PFSK-1 (cell line): ENCODE measurements at regions not wholly inside any gene's neighbourhood (a gene's known extent, or its start where the extent isn't known, plus 50 kb on each side); places are given as distances from the start of the nearest gene placed in this dataset.

Experiments used
- FOXP2 ChIP-seq: optimal IDR thresholded peaks from 2 replicates; pipeline ENCODE3; 2011; ENCODE audit warnings: borderline replicate concordance, control low read depth, inconsistent platforms; ENCODE audit not compliant: insufficient read depth; ENCODE audit errors: extremely low read length, extremely low read depth
- POLR2AphosphoS5 ChIP-seq: IDR thresholded peaks from 2 replicates; pipeline ENCODE4 v1.6.1; 2012; ENCODE audit warnings: low read depth, mild to moderate bottlenecking, control low read depth, low read length, moderate library complexity
- SIN3A ChIP-seq: IDR thresholded peaks from 2 replicates; pipeline ENCODE4 v1.6.1; 2012; ENCODE audit warnings: mild to moderate bottlenecking, low read length, moderate library complexity, borderline replicate concordance; ENCODE audit not compliant: insufficient read depth
- TAF1 ChIP-seq: IDR thresholded peaks from 2 replicates; pipeline ENCODE4 v1.6.1; 2012; ENCODE audit warnings: low read length, control low read depth, borderline replicate concordance; ENCODE audit not compliant: insufficient read depth
- TF ChIP-seq, protein P1 (sequence below), 2 experiments: IDR thresholded peaks; 2 replicates each; pipeline versions ENCODE4 v1.6.1 to v1.8.0; 2011 to 2012; ENCODE audit warnings: low read depth in 2 of 2, low read length in 2 of 2, control low read depth in 1 of 2, inconsistent platforms in 1 of 2, mild to moderate bottlenecking in 1 of 2, moderate library complexity in 1 of 2; ENCODE audit not compliant: insufficient read depth in 1 of 2

DNA sequence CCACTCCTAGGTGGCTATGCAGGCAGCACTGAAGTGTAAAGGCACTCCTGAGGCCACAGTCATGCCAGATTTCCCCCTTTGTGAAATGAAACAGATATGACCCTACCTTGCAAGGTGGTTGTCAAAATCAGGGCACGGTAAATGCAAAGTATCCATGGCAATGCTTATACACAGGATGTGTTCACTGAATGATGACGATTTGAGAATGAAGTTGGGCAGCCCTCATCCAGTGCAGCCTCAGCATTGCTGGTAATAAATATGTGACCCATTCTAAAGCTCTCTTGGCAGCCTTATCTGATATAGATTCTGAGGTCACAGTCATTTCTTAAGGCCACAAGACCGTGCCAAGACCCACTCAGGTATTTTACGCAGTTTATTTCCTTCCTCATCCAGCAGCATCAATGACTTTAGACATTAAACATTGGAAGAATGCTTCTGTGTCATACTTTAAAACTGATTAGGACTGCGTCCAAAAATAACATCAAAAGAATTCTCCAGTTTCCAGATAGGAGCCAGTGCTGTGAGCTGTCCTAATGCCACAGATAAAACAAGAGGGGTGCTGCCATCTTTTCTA, 125.5 kb upstream of the SERTAD2 start:
- TF ChIP-seq, protein P1, sequence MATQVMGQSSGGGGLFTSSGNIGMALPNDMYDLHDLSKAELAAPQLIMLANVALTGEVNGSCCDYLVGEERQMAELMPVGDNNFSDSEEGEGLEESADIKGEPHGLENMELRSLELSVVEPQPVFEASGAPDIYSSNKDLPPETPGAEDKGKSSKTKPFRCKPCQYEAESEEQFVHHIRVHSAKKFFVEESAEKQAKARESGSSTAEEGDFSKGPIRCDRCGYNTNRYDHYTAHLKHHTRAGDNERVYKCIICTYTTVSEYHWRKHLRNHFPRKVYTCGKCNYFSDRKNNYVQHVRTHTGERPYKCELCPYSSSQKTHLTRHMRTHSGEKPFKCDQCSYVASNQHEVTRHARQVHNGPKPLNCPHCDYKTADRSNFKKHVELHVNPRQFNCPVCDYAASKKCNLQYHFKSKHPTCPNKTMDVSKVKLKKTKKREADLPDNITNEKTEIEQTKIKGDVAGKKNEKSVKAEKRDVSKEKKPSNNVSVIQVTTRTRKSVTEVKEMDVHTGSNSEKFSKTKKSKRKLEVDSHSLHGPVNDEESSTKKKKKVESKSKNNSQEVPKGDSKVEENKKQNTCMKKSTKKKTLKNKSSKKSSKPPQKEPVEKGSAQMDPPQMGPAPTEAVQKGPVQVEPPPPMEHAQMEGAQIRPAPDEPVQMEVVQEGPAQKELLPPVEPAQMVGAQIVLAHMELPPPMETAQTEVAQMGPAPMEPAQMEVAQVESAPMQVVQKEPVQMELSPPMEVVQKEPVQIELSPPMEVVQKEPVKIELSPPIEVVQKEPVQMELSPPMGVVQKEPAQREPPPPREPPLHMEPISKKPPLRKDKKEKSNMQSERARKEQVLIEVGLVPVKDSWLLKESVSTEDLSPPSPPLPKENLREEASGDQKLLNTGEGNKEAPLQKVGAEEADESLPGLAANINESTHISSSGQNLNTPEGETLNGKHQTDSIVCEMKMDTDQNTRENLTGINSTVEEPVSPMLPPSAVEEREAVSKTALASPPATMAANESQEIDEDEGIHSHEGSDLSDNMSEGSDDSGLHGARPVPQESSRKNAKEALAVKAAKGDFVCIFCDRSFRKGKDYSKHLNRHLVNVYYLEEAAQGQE (IDR thresholded peaks at IDR 0.05; ENCODE audit: insufficient read depth in 1 of 2, low read depth in 2 of 2, low read length in 2 of 2): no peak
- no peak for TF ChIP-seq POLR2AphosphoS5
- TF ChIP-seq SIN3A: no peak
- no peak for TF ChIP-seq TAF1
- no peak for TF ChIP-seq FOXP2

DNA sequence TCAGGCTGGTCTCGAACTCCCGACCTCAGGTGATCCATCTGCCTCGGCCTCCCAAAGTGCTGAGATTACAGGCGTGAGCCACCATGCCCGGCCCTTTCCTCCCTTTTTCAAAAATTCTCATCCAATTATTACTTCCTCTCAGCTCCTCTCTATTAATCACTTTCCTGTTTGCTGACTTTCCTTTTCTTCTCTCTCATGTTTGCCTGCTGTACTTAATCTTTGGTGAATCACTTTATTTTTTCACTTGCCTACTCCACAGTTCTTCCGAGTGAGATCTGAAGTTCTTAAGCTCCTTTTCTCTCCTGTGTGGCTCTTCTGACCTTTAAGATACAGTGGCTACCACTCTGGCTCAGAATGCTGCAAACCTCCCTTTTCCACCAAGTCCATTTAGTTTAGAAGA, 126.3 kb upstream of the SERTAD2 start:
- TF ChIP-seq TAF1: no peak

DNA sequence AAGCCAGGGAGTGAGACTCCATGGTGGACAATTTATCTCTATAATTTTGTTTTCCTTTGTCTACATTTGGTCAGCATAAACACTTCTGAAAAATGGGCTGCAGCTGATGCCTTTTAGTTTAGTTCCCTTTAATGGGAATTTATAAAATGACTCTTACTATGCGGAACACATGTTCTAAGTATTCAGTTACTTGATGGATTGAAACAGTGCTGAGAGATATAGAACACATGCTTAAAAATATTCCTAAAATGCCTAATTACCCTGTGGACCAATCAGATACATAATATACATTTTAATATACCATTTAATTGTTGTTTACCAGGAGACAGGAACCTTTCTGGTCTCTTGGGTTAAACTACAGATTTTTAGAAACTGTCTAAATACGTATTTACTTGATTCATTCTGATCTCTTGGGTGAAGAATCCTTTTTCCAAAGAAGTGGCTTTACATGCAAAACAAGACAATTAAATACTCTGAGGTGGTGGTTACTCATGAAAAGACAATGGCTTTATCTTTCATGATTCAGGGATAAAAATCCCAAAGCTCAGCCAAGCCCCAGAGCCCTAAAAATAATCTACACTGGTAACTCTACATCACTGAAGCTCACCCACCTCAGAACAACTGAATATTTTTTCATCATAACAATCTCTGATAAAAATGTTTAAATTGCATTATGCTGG, 128.1 kb upstream of the SERTAD2 start:
- TF ChIP-seq, protein P1 (IDR thresholded peaks at IDR 0.05; ENCODE audit: insufficient read depth in 1 of 2, low read depth in 2 of 2, low read length in 2 of 2): no peak
- TF ChIP-seq SIN3A (no peak), FOXP2 (no peak), TAF1 (no peak), POLR2AphosphoS5 (no peak)

DNA sequence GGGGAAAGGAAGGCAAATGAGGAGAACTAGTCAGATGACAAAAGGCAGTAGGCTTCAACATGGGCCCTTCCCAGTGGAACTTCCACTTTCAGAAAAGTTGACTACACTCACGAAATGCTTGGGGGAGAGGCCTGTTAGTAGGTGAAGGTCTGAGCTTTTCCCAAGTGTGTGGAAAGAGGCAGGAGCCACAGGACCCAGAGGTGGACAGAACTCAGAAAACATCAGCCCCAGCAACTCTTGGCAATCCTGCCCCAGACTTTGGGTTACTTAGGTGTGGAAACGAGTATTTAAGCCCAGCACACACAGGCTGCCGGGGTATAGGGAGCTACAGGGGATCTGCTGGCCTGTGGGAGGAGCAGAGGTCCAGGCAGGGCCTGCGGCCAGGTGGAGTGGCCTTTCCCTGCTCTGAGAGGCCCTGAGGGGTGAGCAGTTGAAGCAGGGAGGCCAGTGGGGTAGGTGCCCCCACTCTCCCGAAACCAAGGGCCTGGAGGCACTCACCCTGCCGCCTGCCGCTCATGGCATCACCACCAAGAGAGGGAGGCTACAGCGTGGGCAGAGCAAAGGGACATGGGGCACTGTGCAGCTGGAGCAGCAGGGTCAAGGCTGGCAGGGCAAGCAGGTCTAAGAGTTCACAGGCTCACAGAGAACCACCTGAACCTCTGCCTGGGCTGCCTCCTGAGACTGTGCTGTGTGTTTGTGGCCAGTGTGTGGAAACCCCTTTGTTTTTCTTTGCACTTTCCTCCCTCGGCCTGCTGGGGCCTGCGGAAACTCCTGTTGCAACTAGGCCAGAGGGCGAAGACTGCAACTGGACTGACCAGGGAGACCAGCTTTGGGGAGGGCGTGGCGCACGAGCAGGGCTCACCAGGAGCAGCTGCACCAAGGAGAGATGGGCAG, 130.7 kb upstream of the SERTAD2 start:
- TF ChIP-seq, protein P1 (IDR thresholded peaks at IDR 0.05; ENCODE audit: insufficient read depth in 1 of 2, low read depth in 2 of 2, low read length in 2 of 2): no peak
- no peak for TF ChIP-seq FOXP2
- TF ChIP-seq TAF1: no peak
- no peak for TF ChIP-seq POLR2AphosphoS5
- TF ChIP-seq SIN3A: no peak

DNA sequence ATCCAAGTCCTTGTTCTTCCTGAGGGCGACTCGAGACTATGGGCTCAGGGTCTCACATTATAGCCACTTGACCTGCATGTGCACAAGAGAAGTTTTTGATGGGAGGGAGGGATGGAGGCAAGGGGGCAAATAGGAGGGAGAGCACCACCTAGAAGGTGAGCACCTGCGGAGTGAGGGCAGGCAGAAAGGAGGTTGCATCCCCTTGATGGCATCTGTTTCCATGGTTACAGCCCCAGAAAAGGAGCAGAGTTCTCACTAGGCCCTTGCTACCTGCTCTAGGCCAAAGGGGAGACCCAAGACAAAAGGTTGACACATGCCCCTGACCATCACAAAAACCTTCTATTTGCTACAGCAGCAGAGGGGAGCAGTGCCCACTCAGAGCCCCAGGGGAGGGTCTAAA, 131.5 kb upstream of the SERTAD2 start:
- TF ChIP-seq, protein P1 (IDR thresholded peaks at IDR 0.05; ENCODE audit: insufficient read depth in 1 of 2, low read depth in 2 of 2, low read length in 2 of 2): no peak
- no peak for TF ChIP-seq POLR2AphosphoS5
- no peak for TF ChIP-seq TAF1
- no peak for TF ChIP-seq SIN3A
- TF ChIP-seq FOXP2: no peak
